PC-9 (cell line): ENCODE measurements at regions not wholly inside any gene's neighbourhood (a gene's known extent, or its start where the extent isn't known, plus 50 kb on each side); places are given as distances from the start of the nearest gene placed in this dataset.

Source experiments
- BruUV-seq: library from RNA; stranded (reverse); fragments of 400-500 nt; replicated peaks from 2 replicates; lab custom pipeline; 2021; lab: Mats Ljungman, UMichigan
- CTCF ChIA-PET: fragments of 300-600 bp; sonication (Branson Sonifier 250); formaldehyde crosslinking; loops from one replicate; lab custom pipeline; 2022; ENCODE audit warnings: antibody characterized with exemption; lab: Charles Lee
- POLR2A ChIA-PET: fragments of 300-600 bp; sonication (Branson Sonifier 250); formaldehyde crosslinking; loops from one replicate; lab custom pipeline; 2022; ENCODE audit warnings: antibody characterized with exemption; ENCODE audit not compliant: unreplicated experiment; lab: Charles Lee
- DNase-seq, 2 experiments: peaks; one replicate each; pipeline versions ENCODE4 v3.0.0 to v3.0.0-alpha.2; 2015 to 2022; ENCODE audit warnings: mixed read lengths in 1 of 2
- H2AFZ ChIP-seq: fragments of 200-600 bp; sonication (generic); 2 replicates; pipeline ENCODE4 v1.8.1; 2017; ENCODE audit warnings: antibody characterized with exemption
- H3F3A ChIP-seq: fragments of 200-600 bp; sonication (generic); 2 replicates; pipeline ENCODE4 v1.8.1; 2017; ENCODE audit warnings: antibody characterized with exemption, mild to moderate bottlenecking, low read depth; ENCODE audit not compliant: insufficient read depth
- H3K27ac ChIP-seq: fragments of 200-600 bp; sonication (generic); 2 replicates; pipeline ENCODE4 v1.6.1; 2016; ENCODE audit warnings: mixed run types
- H3K27me3 ChIP-seq: fragments of 200-600 bp; sonication (generic); 2 replicates; pipeline ENCODE4 v1.6.1; 2016; ENCODE audit warnings: low read depth, mixed run types; ENCODE audit not compliant: insufficient read depth
- H3K36me3 ChIP-seq: fragments of 200-600 bp; sonication (generic); 2 replicates; pipeline ENCODE4 v1.6.1; 2016; ENCODE audit warnings: low read depth, mixed run types
- H3K4me1 ChIP-seq: fragments of 200-600 bp; sonication (generic); replicated peaks from 2 replicates; pipeline ENCODE4 v1.6.1; 2016; ENCODE audit warnings: mixed run types; ENCODE audit not compliant: insufficient read depth
- H3K4me2 ChIP-seq: fragments of 200-600 bp; sonication (generic); 2 replicates; pipeline ENCODE4 v1.6.1; 2017; ENCODE audit warnings: mixed run types
- H3K4me3 ChIP-seq: fragments of 200-600 bp; sonication (generic); 2 replicates; pipeline ENCODE4 v1.6.1; 2016; ENCODE audit warnings: mixed run types
- H3K79me2 ChIP-seq: fragments of 200-600 bp; sonication (generic); 2 replicates; pipeline ENCODE4 v1.6.1; 2017; ENCODE audit warnings: low read depth, mixed run types
- H3K9me2 ChIP-seq: fragments of 200-600 bp; sonication (generic); 2 replicates; pipeline ENCODE4 v1.8.1; 2017; ENCODE audit warnings: mild to moderate bottlenecking; ENCODE audit not compliant: insufficient read depth
- H3K9me3 ChIP-seq: fragments of 200-600 bp; sonication (generic); 2 replicates; pipeline ENCODE4 v1.8.1; 2016; ENCODE audit warnings: low read depth; ENCODE audit not compliant: insufficient read depth
- H4K20me1 ChIP-seq: fragments of 200-600 bp; sonication (generic); 2 replicates; pipeline ENCODE4 v1.8.1; 2017; ENCODE audit not compliant: insufficient read depth
- EZH2 ChIP-seq: fragments of 200-600 bp; sonication (generic); IDR thresholded peaks from 2 replicates; pipeline ENCODE4 v1.8.0; 2017; ENCODE audit warnings: antibody characterized with exemption, low read depth
- intact Hi-C: fragments of 100-400 bp; cut with micrococcal nuclease; formaldehyde crosslinking; loops from one replicate; pipeline ENCODE4 v1.10.0; 2022; ENCODE audit not compliant: unreplicated experiment
- TF ChIP-seq, protein P1 (sequence below): fragments of 200-600 bp; sonication (generic); conservative IDR thresholded peaks from 2 replicates; pipeline ENCODE4 v1.6.1; 2017; ENCODE audit warnings: mixed run types, antibody characterized with exemption, mild to moderate bottlenecking, moderate library complexity

DNA sequence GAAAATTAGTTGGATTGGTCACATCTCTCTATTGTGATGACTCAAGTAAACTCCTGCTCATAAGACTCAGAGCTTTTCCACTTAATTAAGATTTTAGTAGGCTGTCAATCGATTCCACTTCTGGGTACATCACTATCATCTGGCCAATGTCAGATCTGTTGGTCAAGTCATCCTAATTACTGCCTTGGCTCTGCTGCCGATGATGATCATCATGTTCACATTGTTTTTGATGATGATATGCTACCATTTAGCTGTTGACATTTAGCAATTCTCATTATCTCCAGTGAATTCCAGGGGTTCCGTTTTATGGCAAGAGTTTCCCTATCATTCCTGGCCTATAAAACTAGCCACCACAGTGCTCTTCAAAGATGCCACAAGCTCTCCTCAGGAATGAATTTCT, 253.4 kb downstream of the IKZF2 start:
- Histone ChIP-seq H3K4me3 (no peak overlapping the region), H3K27ac (no peak overlapping the region), H3K9me3 (no peaks in the 10 kb centered on the region; the same call in none of the 2 replicates), H3K79me2 (no peaks in the 10 kb centered on the region), H3K4me1 (peaks cover 2% of the 10 kb centered on the region), H3K9me2 (no peaks in the 10 kb centered on the region), H4K20me1 (no peaks in the 10 kb centered on the region), H2AFZ (no peak overlapping the region), H3K4me2 (no peak overlapping the region), H3K27me3 (no peaks in the 10 kb centered on the region), H3F3A (no peaks in the 10 kb centered on the region; the same call in 1 of the 2 replicates), H3K36me3 (0 out of 2 replicates have a peak, but pooled peaks cover 2% of the 10 kb centered on the region)
- ChIA-PET POLR2A (no interaction called here), CTCF (no interaction called here)
- intact Hi-C loops = no loop called here
- DNase-seq = no peak
- TF ChIP-seq EZH2 = no peak
- TF ChIP-seq, protein P1, sequence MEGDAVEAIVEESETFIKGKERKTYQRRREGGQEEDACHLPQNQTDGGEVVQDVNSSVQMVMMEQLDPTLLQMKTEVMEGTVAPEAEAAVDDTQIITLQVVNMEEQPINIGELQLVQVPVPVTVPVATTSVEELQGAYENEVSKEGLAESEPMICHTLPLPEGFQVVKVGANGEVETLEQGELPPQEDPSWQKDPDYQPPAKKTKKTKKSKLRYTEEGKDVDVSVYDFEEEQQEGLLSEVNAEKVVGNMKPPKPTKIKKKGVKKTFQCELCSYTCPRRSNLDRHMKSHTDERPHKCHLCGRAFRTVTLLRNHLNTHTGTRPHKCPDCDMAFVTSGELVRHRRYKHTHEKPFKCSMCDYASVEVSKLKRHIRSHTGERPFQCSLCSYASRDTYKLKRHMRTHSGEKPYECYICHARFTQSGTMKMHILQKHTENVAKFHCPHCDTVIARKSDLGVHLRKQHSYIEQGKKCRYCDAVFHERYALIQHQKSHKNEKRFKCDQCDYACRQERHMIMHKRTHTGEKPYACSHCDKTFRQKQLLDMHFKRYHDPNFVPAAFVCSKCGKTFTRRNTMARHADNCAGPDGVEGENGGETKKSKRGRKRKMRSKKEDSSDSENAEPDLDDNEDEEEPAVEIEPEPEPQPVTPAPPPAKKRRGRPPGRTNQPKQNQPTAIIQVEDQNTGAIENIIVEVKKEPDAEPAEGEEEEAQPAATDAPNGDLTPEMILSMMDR = no peak
- BruUV-seq = no TSS peak

DNA sequence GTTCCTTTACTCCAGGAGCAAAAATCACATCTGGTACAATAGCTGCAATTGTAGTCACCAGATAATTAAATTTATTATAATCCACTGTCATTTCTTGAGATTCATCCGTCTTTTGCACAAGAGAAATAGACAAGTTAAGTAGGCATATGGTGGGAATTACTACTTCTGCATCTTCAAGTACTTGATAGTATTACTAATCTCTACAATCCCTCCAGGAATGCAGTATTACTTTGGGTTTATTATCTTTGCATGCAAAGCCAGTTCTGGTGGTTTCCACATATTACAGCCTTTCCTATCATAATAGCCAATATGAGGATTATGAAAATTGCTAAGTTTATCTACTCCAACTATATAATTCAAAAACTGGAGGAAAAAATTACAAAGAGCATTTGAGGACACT, 254.1 kb downstream of the IKZF2 start:
- intact Hi-C loops = no loop called here
- TF ChIP-seq, protein P1 = no peak
- TF ChIP-seq EZH2 = no peak
- CTCF ChIA-PET = no interaction called here
- Histone ChIP-seq H3K79me2 (no peaks in the 10 kb centered on the region), H3K4me1 (no peaks in the 10 kb centered on the region; the same call in 1 of the 2 replicates), H3F3A (no peaks in the 10 kb centered on the region; the same call in 1 of the 2 replicates), H3K36me3 (no peaks in the 10 kb centered on the region), H3K9me3 (no peaks in the 10 kb centered on the region; the same call in 1 of the 2 replicates), H3K9me2 (no peaks in the 10 kb centered on the region), H3K4me3 (no peak overlapping the region), H3K27me3 (no peaks in the 10 kb centered on the region), H2AFZ (no peak overlapping the region), H3K27ac (no peak overlapping the region), H4K20me1 (no peaks in the 10 kb centered on the region), H3K4me2 (no peak overlapping the region)
- POLR2A ChIA-PET = no interaction called here
- BruUV-seq = no TSS peak
- no peak for DNase-seq

DNA sequence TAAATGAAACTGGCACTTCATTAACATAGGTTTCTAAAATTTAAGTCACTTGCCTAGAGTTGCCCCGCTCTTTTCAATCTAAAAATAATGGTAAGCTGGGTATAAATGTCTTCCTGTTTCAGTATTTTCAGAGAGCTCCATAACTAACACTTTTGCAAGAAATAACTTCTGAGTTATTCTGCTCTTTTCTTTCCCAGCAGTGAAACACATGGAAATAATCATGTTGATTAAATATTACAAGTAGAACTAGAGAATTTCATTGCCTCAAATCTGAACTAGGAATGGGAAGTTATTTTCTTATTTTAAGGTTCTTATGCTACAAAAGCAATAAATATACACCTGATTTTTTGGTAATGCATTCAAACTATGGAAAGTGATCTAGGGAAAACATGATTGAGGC, 257.4 kb downstream of the IKZF2 start:
- BruUV-seq = no TSS peak
- H3K27ac ChIP-seq = no peak overlapping the region
- H3K27me3 ChIP-seq = no peaks in the 10 kb centered on the region
- ChIA-PET CTCF (no interaction called here), POLR2A (no interaction called here)
- no peak for DNase-seq
- no peaks in the 10 kb centered on the region for H3K36me3 ChIP-seq
- no peaks in the 10 kb centered on the region for H3K79me2 ChIP-seq
- no peak overlapping the region for H2AFZ ChIP-seq
- no peak for TF ChIP-seq EZH2
- TF ChIP-seq, protein P1 = no peak
- H4K20me1 ChIP-seq = no peaks in the 10 kb centered on the region
- no peaks in the 10 kb centered on the region for H3K9me3 ChIP-seq
- intact Hi-C loops = no loop called here
- H3K4me2 ChIP-seq = no peak overlapping the region
- no peaks in the 10 kb centered on the region for H3K9me2 ChIP-seq
- no peaks in the 10 kb centered on the region for H3K4me1 ChIP-seq
- no peaks in the 10 kb centered on the region for H3F3A ChIP-seq
- H3K4me3 ChIP-seq = no peak overlapping the region
